Testis (tissue), 2 donors: ENCODE measurements at regions not wholly inside any gene's neighbourhood (a gene's known extent, or its start where the extent isn't known, plus 50 kb on each side); places are given as distances from the start of the nearest gene placed in this dataset.

Source experiments
- DNase-seq: peaks from one replicate; pipeline ENCODE4 v3.0.0-alpha.2; 2019
- H3K27ac ChIP-seq, 2 donors: fragments of 200-600 bp; sonication (generic); one replicate each; pipeline ENCODE4 v1.5.1; 2019
- H3K27me3 ChIP-seq: fragments of 200-600 bp; sonication (generic); one replicate; pipeline ENCODE4 v1.5.1; 2019
- H3K36me3 ChIP-seq: fragments of 200-600 bp; sonication (generic); one replicate; pipeline ENCODE4 v1.5.1; 2017; ENCODE audit warnings: low read depth; ENCODE audit errors: missing control alignments
- H3K4me1 ChIP-seq: fragments of 200-600 bp; sonication (generic); one replicate; pipeline ENCODE4 v1.5.1; 2019
- H3K4me3 ChIP-seq, 2 donors: fragments of 200-600 bp; sonication (generic); one replicate each; pipeline ENCODE4 v1.5.1; 2017 to 2019
- H3K9me3 ChIP-seq: fragments of 200-600 bp; sonication (generic); one replicate; pipeline ENCODE4 v1.5.1; 2017
- CTCF ChIP-seq, 3 experiments: fragments of 450-650 bp in 2 of 3; fragments of 200-600 bp in 1 of 3; sonication (generic) in 1 of 3; IDR thresholded peaks; one replicate each; pipeline ENCODE4 v1.5.1; 2016 to 2019; ENCODE audit warnings: antibody characterized with exemption in 3 of 3, mild to moderate bottlenecking in 2 of 3, moderate library complexity in 1 of 3
- POLR2A ChIP-seq: fragments of 450-650 bp; IDR thresholded peaks from one replicate; pipeline ENCODE4 v1.6.1; 2017; ENCODE audit warnings: antibody characterized with exemption, mild to moderate bottlenecking, moderate library complexity
- WGBS, 2 donors: methylation state at CpG; one replicate each; pipeline ENCODE4 v1.1.5; 2018; 5-methylcytosine and 5-hydroxymethylcytosine counted together
- intact Hi-C: fragments of 100-400 bp; cut with DNase I; formaldehyde crosslinking; loops from one replicate; pipeline ENCODE4 v1.15.1; 2023; ENCODE audit warnings: low total_unique reads

GRCh38 chr2:107595285-107595684, 231.4 kb upstream of the RGPD4 start:
- DNase-seq: no peak
- H3K36me3 ChIP-seq: no peaks in the 10 kb centered on the region

GRCh38 chr2:107595749-107596148, 230.9 kb upstream of the RGPD4 start:
- no peaks in the 10 kb centered on the region for H3K36me3 ChIP-seq
- WGBS, 2 donors: 63 to 66% methylated on average over 4 of the region's 4 CpGs
- no peak overlapping the region for H3K4me3 ChIP-seq
- H3K27me3 ChIP-seq: no peaks in the 10 kb centered on the region
- no peaks in the 10 kb centered on the region for H3K9me3 ChIP-seq
- H3K4me1 ChIP-seq: no peaks in the 10 kb centered on the region
- H3K27ac ChIP-seq: no peak overlapping the region
- intact Hi-C loops: no loop called here
- no peak for TF ChIP-seq CTCF (IDR thresholded peaks at IDR 0.05)
- TF ChIP-seq POLR2A: no peak
- DNase-seq: no peak

More at GRCh38 chr2:107595285-107595684, 231.4 kb upstream of the RGPD4 start:
- no peaks in the 10 kb centered on the region for H3K27me3 ChIP-seq
- H3K4me1 ChIP-seq: no peaks in the 10 kb centered on the region
- WGBS, 2 donors: 91 to 95% methylated on average over 5 of the region's 5 CpGs
- intact Hi-C loops: no loop called here
- no peak overlapping the region for H3K27ac ChIP-seq
- TF ChIP-seq POLR2A: no peak
- no peak for TF ChIP-seq CTCF (IDR thresholded peaks at IDR 0.05)
- H3K4me3 ChIP-seq: no peak overlapping the region
- no peaks in the 10 kb centered on the region for H3K9me3 ChIP-seq

GRCh38 chr2:107597507-107597906, 229.2 kb upstream of the RGPD4 start:
- intact Hi-C loops: no loop called here
- H3K4me3 ChIP-seq: no peak overlapping the region
- no peak overlapping the region for H3K27ac ChIP-seq
- TF ChIP-seq CTCF (IDR thresholded peaks at IDR 0.05) (no peak), POLR2A (no peak)
- H3K4me1 ChIP-seq: no peaks in the 10 kb centered on the region
- H3K36me3 ChIP-seq: no peaks in the 10 kb centered on the region
- no peaks in the 10 kb centered on the region for H3K27me3 ChIP-seq
- no peak for DNase-seq
- no peaks in the 10 kb centered on the region for H3K9me3 ChIP-seq

- Histone ChIP-seq H3K27ac (no peak overlapping the region), H3K4me3 (no peak overlapping the region), H3K27me3 (no peaks in the 10 kb centered on the region), H3K4me1 (no peaks in the 10 kb centered on the region), H3K9me3 (no peaks in the 10 kb centered on the region), H3K36me3 (no peaks in the 10 kb centered on the region)
- TF ChIP-seq POLR2A (no peak), CTCF (IDR thresholded peaks at IDR 0.05) (no peak)
- DNase-seq: no peak
- 98 to 100% methylated on average over 2 of the region's 2 CpGs for WGBS, 2 donors
- intact Hi-C loops: no loop called here
These were observed 223.9 kb upstream of the RGPD4 start for GRCh38 chr2:107602801-107603200.

- H3K4me1 ChIP-seq: no peaks in the 10 kb centered on the region
- H3K36me3 ChIP-seq: no peaks in the 10 kb centered on the region
- intact Hi-C loops: no loop called here
- no peak for DNase-seq
- no peak overlapping the region for H3K27ac ChIP-seq
- TF ChIP-seq CTCF (IDR thresholded peaks at IDR 0.05): no peak
- no peak for TF ChIP-seq POLR2A
- H3K9me3 ChIP-seq: no peaks in the 10 kb centered on the region
- no peaks in the 10 kb centered on the region for H3K27me3 ChIP-seq
- 87% methylated on average over 1 of the region's 1 CpG for WGBS, 2 donors
- no peak overlapping the region for H3K4me3 ChIP-seq
These were observed 219.6 kb upstream of the RGPD4 start for GRCh38 chr2:107607054-107607453.
